ENCODE measurements at regions not wholly inside any gene's neighbourhood (a gene's known extent, or its start where the extent isn't known, plus 50 kb on each side); places are given as distances from the start of the nearest gene placed in this dataset.
"Not testable (repeated sequence)": the region's sequence is repeated elsewhere in the genome, so short reads cannot be mapped to it uniquely, and the experiment has no call there.

DNA sequence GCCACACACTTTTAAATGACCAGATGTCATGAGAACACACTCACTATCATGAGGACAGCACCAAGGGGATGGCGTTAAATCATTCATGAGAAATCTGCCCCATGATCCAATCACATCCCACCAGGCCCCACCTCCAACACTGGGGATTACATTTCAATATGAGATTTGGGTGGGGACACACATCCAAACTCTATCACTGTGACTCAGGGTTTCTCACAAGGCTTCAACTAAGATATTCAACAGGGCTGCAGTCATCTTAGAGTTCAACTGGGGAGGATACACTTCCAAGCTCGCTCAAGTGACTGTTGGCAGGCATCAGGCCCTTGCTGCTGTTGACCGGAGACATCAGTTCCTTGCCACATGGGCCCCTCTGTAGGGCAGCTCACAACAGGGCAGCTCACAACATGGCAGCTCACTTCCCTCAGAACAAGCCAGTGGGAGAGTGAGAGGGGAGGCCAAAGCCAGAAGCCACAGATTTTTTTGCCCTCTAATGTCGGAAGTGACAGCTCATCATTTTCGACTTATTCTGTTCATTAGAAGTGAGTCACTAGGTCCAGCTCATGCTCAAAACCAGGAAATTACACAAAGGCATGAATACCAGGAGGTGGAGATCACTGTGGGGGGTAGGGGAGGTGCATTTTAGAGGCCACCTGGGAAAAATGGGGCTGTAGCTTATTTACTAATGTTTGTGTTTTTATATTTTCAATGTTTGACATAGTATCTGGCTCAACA, 50.8 kb upstream of the PTHLH start:
- DNase-seq = peak; percentile 92

DNA sequence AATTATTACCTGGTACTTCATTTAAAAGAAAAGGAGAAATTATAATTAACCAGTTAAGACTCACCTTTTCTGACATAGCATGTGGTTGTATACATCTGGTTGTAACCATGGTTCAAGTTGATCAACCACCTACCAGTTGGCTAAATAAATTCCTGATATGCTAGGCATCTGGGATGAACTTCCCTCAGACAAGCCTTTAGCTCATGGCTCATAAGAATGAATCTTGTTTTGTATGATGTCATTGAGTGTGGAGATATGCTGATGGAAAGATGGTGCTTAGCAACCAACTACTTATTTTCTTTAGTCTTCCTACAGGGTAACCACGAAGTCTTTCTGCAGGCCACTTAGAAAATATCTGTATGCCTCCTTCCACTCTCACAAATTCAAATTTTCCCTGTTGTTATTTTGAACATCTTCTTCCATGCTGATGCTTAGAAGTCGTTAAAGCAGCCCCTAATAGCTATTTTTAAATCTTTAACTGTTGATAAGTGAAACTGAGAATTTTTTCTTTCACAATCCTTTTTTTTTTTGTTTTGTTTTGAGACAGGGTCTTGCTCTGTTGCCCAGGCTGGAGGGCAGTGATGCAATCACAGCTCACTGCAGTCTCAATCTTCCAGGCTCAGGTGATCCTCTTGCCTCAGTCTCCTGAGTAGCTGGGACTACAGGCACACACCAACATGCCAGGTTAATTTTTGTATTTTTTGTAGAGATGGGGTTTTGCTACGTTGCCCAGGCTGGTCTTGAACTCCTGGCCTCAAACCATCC, 51.9 kb upstream of the PTHLH start:
- DNase-seq = peak; percentile 85

DNA sequence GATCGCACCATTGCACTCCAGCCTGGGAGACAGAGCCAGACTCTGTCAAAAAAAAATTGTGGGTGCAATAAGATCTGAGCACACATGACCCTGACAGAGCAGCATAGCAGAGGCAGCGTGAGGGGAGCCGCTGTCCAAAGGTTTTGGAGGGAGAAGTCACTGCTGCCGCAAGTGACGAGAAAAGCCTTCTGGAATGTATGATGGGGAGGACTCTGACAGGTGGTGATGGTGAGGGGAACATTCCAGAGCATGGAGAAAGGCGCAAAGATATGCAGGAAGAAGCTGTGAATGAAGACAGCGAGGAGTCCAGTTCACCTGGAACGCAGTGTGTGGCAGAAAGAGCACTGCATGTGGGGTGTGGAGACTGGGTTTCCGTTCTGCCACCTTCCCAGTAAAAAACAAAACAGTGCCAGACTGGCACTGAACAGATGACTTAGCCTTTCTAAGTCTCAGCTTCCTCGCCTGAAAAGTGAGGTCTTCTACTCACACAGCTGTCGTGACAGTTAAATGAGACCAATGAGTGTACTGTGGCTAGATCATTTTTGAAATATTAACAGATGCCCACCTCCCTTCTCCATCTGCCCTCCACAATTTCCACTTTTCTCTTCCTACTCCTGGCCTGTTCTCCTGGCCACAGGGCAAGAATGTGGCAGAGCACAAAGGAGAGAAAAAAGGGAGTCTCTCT, 53.4 kb upstream of the PTHLH start:
- no peak for DNase-seq

DNA sequence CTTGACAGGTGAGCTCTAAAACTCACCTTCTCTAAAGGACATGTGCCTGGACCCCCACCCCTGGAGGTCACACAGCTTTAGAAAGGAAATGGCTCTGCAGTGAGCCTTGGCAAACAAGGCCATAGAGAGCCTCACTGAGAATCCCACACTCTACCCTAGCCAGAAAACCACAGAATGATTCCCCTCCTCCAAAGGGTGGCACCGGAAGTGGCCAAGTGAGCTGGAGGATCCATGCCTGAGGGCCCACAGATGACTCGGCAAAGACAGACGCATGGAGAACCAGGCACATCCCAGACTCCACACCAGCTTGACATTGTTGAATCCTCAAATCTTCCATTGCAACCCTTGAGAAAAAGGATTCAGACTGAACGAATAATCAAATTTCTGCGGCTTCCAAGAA, 54.2 kb upstream of the PTHLH start:
- DNase-seq = peak; percentile 38

DNA sequence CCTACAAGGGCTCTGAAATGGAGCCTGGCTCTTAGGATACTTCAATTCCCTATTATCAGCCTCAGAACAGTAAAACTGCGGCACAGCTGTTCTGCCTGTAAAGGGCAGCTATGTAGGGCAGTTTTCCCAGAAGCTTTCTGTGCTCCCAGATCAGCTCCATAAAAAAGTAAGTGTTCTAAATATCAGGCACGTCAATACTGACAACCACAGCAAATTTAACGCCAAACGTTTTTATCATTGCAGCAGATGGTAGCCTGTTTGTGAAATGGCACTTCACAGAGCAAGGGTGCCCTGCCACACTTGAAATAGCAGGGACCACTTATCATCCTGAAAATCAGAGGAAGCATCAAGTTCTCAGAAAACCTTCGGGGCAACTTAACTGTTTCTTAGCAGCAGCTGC, 54.8 kb upstream of the PTHLH start:
- no peak for DNase-seq

DNA sequence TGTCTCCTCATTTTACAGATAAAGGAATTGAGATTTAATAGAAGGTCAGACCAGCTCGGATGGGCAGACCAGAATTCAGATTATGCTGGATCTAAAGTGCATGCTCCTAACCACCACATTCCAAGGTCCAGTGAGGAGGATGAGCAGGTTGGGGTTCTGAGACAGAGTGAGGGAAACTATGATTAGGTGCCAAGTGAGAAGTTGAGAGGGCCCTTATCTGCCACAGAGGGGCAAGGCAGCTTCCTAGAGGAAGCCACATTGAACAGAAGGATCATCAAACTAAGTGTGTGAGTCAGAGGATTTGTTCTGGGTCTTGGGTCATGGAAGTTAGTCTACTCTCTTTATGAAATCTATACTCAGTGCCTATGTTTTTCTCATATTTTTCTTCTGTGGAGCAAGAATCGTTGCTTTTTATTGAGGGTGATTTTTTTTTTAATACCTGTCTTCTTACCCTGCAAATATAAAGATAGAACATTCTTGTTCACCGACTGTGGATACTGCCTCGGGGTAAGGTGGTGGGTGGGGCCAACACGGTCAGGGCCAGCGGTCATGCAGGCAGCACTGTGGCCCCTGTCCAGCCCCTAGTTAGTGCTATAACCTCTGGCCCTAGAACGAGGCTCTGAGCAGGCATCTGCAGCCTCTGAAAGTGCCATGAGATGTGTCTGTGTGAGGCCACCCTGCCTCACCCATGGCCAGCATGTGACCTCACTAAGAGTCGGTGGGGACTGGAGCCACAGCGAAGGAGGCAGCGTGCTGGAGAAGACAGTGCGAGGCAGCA, 55.6 kb upstream of the PTHLH start:
- DNase-seq = no peak

DNA sequence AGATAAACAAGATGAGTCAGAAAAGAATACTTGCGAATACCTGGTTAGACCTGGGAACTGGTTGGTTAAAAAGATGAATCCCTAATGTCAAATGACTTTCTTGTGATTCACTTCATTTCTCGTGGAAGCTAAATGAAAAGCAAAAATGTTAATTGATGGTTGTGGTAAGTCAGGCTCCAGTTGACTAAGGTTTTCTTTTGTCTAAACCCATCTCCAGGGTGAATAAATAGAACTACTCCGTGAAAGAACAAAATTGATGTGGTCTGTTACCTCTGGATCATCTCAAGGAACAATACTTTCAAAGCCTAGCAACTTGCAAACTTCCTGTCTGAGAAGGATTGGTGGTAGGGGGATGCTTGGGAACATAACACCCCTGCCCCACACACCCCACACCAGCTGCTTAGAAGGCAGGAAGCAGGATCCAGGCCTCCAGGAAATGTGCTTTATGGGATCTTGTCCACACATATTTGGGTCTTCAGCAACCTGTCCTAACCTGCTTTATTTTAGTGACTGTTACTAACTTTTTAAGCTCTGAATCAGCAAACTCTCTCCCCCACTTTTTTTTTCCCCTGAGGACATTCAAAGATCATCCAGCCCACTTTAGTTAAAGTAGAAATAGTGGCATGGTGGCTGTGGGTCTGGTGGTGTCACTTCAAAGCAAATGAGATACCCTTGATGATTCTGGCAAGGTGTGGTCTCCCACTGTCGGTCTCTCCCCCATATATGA, 60.4 kb upstream of the PTHLH start:
- no peak for DNase-seq

DNA sequence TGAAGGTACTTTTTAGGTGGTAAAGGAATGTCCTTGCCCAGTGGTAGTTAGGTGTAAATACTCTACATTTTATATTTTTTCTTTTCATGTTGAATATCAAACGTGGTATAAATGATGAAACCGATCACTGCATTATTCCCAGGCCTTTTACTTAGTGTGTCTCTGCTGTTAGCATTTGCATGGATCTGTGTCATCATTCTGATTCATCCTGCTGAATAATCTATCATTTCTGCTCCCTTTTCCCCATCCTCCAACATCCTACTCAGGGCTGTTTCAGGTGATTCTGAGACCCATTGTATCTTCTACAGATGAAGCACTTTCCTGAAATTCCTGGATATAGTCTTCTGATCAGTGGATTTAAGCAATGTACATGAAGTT, 61.0 kb upstream of the PTHLH start:
- no peak for DNase-seq

DNA sequence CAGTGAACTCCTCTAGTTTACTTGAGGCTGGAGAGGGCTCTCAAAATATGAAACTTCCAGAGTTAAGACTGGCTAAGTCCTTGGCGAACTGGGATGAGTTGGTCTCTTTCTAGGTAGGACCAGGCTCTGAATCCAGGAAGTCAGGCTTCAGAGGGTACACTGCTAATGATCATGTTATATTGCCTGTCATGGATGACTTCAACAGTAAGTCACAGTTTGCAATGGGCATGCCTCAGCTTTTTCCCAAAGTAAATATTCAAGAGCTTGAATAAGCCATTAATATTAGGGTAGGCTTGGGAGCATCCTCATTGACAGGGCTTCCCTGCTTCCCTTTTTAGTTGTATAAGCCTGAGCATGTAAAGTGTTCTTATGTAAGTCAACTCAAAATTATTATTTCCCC, 61.7 kb upstream of the PTHLH start:
- no peak for DNase-seq

DNA sequence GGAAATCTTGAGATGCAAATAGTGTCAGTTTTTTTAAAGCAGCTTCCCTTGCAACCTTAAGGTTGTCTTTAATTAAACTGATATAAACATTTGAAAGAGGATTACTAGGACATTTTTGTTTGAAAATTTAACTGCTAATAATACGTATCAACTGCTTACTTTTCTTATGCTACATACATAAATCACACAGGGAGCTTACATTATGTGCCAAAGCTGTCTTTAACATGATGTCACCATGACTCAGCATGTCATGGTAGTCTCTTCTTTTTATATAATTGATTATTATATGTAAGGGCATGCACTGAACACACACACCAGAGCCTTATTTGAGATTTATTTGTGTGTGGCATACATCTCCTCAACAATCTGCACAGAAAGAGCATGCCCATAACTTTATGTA, 63.0 kb upstream of the PTHLH start:
- DNase-seq = peak; percentile 76

DNA sequence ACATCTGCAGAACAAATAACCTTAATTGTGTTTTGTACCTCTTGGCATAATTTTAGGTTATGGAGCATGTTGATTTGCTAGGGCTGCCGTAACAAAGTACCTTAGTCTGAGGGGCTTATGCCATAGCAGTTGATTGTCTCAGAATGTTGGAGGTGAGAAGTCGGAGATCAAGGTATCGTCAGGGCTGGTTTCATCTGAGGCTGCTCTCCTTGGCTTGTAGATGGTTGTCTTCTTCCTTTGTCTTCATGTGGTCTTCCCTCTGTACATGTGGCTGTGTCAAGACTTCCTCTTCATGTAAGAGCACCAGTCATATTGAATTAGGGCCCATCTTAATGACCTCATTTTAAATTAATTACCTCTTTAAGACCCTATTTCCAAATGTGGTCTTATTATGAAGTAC, 64.4 kb upstream of the PTHLH start:
- no peak for DNase-seq

DNA sequence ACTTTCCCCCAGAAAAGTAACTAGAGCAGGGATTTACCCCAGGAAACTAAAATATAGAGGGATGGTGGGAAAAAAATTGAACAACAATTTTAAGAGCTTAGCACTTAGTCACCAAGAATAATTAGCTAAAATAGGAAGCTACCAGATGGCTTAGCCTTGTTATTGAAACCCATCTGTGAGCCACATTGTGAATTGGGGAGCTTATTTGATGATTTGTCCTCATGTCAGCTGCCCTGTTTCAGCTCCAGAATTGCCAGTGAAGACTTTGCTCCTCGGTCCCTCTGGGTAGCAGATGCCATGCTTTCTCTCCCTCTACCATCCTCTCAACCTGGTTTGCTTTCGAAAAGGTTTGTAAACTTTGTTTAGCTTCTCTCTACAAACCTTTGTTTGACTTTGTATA, 67.7 kb upstream of the PTHLH start:
- DNase-seq = no peak

DNA sequence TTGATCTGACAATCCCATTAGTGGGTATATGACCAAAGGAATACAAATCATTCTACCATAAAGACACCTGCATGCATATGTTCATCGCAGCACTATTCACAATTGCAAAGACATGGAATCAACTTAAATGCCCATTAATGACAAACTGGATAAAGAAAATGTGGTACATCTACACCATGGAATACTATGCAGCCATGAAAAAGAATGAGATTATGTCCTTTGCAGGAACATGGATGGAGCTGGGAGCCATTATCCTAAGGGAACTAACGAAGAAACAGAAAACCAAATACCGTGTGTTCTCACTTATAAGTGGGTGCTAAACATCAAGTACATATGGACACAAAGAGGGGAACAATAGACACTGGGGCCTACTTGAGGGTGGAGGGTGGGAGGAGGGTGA, 74.1 kb upstream of the PTHLH start:
- DNase-seq = not testable (repeated sequence)

DNA sequence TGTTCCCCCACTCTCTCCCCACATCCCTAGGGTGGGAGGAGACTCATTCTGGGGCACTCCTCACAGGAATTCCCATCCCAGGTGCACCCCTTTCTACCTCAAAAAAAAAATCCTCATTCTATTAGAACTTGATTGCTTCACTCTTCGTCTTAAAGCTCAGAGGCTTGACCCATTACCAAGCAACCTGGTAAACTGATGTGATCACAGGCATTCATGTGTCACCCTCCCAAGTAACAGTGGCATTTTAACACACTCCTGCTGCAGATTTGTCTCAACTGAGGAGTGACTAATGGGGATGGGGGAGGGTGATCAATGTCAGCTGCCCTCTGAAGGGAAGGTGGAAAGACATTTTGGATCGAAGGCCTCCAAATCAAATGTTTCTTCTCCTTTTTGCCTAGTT, 78.1 kb upstream of the PTHLH start:
- DNase-seq = peak; percentile 18

DNA sequence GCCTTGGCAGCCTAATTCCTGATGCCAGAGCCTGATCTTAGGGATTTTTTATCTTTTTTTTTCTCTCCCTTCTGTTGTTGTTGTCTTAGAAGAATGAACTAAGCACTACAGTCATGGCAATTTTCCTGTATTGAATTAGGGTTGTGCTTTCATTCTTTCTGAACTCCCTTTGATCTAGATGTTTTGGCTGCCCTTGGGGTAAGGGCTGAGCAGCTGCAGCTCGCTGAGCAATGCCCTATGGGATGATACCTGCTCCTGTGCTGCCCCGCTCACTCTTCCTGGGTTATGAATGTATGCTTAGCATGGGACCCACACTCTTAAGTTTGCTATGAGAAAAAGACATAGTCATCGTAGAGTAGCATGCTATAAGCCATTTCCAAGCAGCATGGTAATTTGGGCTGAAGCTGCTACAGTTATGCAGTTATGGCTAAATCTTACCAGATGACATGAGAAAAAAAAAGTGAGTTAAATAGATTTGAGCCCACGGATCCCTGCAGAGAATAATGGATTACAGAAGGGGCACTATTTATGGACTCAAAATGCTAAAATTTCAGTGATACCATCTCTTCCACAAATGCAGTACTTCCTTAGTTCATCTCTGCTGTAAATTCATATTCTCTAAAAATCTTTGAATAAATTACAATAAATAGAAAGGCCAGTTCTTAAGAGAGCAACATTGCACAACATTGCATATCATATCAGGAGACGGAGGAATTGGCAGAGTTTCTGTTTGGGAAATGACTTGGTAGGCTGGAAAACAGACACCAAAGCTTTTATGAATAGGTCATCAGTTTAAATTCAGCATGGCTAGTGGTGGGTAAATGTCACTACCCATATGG, 79.2 kb upstream of the PTHLH start:
- peak; percentile 20 for DNase-seq

DNA sequence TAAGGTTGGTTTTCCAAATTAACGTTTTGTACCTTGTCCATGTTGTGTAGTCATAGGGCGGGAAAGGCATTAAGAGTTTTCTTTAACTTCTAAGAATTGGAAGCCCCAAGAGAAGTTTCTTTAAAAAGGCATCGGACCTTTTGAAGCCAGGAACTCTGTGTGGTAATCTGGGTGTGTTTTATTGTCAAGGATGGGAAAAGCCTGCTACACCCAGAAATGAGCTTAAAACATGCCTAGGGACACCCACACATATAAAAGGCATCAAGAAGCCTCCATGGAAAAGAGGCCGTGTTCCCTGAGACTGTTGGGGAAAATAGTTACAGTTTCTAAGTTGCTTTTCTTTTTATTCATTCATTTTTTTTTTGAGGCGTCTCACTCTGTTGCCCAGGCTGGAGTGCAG, 81.0 kb upstream of the PTHLH start:
- DNase-seq = no peak

DNA sequence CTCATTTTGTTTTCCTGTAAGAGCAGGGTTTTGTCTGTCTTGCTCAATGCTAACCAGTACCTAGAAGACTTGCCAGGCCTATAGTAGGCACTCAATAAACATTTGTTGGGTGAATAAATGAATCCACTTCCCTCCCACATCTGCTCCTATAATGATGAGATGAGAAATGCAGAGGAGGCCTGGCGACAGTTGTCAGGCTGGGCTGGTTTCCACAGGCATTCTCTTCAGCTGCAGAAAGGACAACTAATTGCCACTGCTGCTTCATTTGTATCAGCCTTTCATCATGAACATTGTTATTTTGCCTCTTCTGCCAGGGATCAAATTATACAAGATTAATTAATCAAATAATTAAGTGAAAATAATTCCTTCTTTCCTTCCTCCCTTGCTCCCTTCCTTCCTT, 82.0 kb upstream of the PTHLH start:
- no peak for DNase-seq

DNA sequence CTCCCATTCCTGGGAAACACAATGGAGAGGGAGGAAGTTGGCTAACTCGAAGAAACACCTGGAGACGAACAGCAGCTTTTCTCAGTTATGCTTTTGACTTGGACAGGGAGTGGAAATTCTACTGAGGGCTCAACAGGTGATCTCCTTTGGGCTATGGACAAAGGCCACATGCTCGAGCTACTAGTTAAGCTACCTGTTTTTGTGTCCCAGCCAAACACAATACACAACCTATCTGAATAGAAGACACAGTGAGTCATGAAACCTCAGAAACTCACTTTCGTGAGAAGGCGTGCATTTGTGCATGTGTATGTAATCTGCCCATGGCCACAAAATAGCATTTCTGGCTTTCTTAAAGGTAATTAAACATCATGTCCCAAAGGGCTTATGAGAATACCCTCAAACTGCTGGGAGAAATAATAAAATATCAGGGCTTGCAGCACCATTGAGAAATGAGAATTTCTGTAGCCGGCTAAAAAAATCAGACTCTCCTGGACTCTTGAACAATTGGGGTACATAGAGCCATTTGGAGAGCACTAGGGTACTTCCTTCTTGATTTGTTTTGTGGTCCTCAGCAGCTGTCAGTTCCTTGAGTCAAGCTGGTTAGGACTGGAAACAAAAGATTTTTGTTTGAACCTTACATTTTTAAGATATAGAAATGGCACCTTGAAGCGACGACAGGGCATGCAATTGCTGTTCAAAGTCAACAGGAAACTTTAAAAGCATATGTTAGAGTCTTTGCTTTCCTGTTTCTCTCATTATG, 85.5 kb upstream of the PTHLH start:
- DNase-seq = no peak

DNA sequence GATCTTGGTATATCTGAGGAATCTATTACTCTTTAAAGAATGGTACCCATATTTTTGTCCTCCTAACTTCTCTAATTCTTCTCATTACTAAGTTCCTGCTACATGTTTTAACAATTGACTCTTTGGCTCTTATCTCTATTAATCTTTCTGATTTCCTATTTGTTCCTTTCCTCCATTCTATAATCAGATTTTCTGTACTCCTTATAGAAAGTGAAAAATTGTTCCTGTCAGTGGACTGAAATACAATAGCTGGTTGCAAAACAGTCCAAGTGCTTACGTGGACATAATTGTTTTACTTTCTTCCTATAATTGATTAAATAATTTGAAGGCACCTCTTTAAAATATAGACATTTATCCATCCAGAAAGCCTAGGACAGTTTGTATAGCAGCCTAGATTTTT, 86.7 kb upstream of the PTHLH start:
- no peak for DNase-seq

DNA sequence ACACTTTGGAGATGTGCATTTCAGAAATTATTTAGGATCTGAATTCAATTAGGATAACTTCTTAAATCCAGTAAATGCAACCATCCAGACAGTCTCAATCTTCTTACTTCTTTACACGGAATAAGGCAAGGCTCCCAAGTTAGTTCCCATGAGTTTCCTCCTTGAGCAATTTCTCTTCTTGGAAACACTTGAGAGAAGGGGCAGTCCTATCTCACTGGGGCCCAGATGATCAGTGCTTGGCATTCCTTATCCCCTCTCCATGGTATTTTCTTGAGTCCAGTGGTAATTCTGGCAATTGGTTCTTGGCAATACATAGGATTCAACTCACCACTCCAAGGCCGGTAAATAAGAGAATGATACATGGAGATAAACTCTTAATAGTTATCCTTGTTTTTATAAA, 87.1 kb upstream of the PTHLH start:
- no peak for DNase-seq

DNA sequence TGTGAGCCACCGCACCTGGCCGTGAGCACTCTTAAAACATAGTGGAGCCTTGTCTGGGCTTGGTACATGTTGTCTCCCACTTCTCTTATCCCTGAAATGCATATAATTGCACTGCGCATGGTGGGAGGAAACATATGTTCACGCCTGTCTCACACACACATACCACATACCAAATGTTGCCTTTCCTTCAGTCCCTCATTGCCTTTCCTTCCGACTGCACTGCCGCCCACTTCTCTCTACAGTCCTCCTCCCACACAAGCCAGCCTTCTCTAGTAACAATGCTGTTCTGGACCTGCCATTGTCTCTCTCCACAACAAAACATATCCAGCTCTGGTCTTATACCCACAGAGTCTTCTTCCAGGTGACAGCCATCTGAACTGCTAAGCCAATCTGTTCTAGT, 88.3 kb upstream of the PTHLH start:
- DNase-seq = no peak
